ENCODE measurements at regions not wholly inside any gene's neighbourhood (a gene's known extent, or its start where the extent isn't known, plus 50 kb on each side); places are given as distances from the start of the nearest gene placed in this dataset.
"Not testable (repeated sequence)": the region's sequence is repeated elsewhere in the genome, so short reads cannot be mapped to it uniquely, and the experiment has no call there.

DNA sequence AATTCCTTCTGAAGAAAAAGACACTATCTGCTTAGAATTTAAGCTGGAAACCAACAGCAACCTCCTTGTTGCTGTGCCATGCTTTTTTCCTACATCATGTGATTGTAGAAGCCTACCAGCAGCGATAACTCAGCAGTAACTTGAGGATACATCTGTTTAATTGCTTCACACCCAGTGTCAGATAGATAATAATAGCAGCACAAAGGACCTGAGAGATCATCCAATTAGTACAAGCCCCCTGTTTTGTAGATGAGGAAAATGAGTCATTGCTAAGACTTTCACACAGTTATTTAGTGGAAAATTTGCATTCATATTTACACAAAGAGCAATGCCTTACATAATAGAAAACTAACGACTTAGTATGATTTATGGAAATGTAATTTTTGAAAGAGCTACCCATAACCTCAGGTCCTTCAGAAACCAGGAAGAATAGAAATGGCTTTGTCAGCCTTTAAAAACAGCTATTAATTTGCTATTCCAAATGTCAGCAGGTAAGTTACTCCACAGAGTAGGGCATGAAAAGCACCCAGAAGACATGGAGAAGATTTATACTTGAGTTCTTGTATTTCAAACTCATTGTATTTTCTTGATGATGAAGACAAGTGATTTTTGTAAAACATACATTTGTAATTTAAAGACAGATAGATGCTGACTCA lies 93.7 kb upstream of the SGCG start:
- TF ChIP-seq, protein P1, sequence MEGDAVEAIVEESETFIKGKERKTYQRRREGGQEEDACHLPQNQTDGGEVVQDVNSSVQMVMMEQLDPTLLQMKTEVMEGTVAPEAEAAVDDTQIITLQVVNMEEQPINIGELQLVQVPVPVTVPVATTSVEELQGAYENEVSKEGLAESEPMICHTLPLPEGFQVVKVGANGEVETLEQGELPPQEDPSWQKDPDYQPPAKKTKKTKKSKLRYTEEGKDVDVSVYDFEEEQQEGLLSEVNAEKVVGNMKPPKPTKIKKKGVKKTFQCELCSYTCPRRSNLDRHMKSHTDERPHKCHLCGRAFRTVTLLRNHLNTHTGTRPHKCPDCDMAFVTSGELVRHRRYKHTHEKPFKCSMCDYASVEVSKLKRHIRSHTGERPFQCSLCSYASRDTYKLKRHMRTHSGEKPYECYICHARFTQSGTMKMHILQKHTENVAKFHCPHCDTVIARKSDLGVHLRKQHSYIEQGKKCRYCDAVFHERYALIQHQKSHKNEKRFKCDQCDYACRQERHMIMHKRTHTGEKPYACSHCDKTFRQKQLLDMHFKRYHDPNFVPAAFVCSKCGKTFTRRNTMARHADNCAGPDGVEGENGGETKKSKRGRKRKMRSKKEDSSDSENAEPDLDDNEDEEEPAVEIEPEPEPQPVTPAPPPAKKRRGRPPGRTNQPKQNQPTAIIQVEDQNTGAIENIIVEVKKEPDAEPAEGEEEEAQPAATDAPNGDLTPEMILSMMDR (IDR thresholded peaks at IDR 0.05; ENCODE audit: low read depth, low read length) = no peak
- no peak overlapping the region for H3K4me3 ChIP-seq (ENCODE audit: low read depth, low read length)

DNA sequence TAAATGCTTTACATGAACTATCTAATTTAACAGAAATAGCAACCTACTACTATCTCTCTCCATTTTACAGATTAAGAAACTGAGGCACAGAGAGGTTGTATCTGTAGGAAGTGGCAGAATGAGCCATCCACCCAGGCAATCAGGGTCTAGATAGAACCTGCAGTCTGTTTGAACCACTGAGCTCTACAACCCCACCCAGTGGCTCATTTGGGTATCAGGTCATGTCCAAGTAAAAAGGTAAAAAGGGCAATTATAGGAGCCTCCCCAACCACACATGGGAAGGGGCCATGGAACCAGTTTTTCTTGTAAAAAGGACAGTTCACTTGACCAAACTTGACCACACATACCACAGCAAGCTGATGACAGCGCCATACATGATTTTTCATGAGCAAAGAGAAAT lies 92.9 kb upstream of the SGCG start:
- TF ChIP-seq, protein P1 (IDR thresholded peaks at IDR 0.05; ENCODE audit: low read depth, low read length) = 0 out of 2 replicates have a peak, but pooled peaks have one; percentile 14
- no peak overlapping the region for H3K4me3 ChIP-seq (ENCODE audit: low read depth, low read length)

DNA sequence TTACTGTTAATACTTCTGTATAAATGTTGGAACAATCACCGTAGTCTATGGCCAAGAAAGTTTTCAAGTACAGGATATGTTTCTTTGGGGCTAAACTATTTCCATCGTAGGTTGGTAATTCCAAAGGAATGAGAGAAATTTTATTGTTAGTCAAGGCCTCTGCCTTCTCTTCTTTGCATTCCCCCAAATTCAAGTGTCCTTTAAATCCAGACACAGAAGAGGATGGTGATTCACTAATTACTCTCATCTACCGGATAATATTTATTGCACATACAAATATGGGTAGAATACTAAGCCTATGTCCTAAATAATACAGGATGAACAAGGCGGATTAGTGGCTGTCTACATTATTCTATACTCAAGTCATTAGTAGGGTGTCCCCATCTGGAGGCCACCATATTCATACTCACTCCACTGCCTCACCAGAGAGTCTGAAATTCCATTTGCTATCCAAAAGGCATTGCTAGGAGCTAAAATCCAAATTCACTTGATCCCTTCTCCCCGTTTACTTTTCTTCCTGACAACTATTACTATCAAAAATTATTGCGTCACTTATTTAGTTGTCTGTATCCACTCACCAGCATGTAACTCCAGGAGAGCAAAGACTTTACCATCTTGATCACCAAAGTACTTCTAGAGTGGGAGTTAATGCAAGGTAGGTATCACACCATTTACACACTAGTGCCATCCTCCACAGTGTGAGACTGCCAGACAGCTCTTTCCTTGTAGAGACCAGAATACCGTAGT lies 82.4 kb upstream of the SGCG start:
- TF ChIP-seq, protein P1 (IDR thresholded peaks at IDR 0.05; ENCODE audit: low read depth, low read length) = no peak
- H3K4me3 ChIP-seq (ENCODE audit: low read depth, low read length) = no peak overlapping the region

DNA sequence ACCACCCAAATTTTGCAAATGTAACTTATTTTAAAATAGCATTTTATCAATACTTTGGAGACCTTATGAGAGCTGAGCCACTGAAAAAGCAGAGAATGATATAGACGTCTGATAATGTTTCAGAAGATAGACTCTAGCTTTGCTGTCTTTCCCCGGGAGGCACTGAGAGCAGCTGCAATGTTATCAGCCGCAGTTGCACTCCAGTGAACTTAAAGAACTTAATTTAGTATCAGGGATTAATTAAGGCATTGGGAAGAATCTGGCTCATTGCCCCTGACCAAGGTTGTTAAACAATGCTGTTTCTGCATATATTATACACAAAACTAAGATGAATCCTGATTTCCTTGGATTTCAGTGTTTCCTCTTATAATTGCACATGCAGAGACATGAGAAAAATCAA lies 75.7 kb upstream of the SGCG start:
- TF ChIP-seq, protein P1 (IDR thresholded peaks at IDR 0.05; ENCODE audit: low read depth, low read length) = no peak
- no peak overlapping the region for H3K4me3 ChIP-seq (ENCODE audit: low read depth, low read length)

DNA sequence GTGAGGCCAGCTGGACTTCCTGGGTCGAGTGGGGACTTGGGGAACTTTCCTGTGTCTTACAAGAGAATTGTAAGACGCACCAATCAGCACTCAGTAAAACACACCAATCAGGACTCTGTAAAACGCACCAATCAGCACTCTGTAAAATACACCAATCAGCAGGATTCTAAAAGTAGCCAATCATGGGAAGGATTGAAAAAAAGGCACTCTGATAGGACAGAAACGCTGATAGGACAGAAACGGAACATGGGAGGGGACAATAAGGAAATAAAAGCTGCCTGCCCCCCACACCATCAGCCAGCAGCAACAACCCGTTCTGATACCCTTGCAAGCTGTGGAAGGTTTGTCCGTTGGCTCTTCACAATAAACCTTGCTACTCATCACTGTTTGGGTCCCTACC lies 73.1 kb upstream of the SGCG start:
- H3K4me3 ChIP-seq (ENCODE audit: low read depth, low read length) = no peak overlapping the region
- TF ChIP-seq, protein P1 (IDR thresholded peaks at IDR 0.05; ENCODE audit: low read depth, low read length) = no peak

DNA sequence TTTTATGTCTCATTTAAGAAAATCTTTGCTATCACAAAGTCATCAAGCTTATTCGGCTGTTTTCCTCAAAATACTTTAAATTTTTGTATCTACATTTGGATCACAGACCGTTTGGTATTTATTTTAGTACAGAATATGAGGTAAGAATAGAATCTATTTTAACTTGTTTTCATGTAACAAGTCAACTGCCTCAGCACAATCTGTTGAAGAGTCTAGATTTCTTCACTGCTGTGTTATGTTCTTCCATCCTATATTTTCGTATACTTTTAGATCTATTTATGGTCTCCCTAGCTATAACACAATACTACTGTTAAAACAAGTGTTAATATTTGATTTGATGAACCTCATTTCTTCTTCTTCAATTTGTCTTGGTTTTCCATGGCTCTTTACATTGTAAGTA lies 61.6 kb upstream of the SGCG start:
- no peak overlapping the region for H3K4me3 ChIP-seq (ENCODE audit: low read depth, low read length)
- TF ChIP-seq, protein P1 (IDR thresholded peaks at IDR 0.05; ENCODE audit: low read depth, low read length) = no peak

DNA sequence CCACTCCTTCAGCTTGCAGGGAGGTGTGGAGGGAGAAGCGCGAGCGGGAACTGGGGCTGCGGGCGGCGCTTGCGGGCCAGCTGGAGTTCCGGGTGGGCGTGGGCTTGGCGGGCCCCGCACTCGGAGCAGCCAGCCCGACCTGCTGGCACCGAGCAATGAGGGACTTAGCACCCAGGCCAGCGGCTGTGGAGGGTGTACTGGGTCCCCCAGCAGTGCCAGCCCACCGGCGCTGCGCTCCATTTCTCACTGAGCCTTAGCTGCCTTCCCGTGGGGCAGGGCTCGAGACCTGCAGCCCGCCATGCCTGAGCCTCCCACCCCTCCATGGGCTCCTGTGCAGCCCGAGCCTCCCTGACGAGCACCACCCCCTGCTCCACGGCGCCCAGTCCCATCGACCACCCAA lies 53.2 kb upstream of the SGCG start:
- not testable (repeated sequence) for H3K4me3 ChIP-seq (ENCODE audit: low read depth, low read length)

Measured in WI38 (cell line).